ENCODE measurements at regions not wholly inside any gene's neighbourhood (a gene's known extent, or its start where the extent isn't known, plus 50 kb on each side); places are given as distances from the start of the nearest gene placed in this dataset.

DNA sequence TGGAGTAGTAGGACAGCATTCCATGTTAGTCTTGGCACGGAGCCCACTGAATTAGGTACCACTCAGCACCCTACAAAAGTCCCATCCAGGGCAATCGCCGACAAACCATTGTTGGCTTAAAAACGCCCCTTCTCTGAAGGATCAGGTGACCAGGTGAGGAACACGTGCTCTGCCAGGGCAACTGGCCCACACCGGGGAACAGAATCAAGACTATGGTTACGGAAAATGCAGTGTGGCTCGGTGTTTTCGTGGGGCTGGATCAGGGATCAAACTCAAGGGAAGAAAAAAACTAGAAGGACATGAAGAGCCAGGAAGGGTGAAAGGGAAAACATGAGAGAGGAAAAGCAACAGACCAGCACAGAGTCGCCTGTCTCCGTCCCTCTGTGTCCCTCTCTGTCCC, 177.8 kb upstream of the ARID1B start:
- TF ChIP-seq, protein P1, sequence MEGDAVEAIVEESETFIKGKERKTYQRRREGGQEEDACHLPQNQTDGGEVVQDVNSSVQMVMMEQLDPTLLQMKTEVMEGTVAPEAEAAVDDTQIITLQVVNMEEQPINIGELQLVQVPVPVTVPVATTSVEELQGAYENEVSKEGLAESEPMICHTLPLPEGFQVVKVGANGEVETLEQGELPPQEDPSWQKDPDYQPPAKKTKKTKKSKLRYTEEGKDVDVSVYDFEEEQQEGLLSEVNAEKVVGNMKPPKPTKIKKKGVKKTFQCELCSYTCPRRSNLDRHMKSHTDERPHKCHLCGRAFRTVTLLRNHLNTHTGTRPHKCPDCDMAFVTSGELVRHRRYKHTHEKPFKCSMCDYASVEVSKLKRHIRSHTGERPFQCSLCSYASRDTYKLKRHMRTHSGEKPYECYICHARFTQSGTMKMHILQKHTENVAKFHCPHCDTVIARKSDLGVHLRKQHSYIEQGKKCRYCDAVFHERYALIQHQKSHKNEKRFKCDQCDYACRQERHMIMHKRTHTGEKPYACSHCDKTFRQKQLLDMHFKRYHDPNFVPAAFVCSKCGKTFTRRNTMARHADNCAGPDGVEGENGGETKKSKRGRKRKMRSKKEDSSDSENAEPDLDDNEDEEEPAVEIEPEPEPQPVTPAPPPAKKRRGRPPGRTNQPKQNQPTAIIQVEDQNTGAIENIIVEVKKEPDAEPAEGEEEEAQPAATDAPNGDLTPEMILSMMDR (IDR thresholded peaks at IDR 0.05): no peak
- TF ChIP-seq POLR2A (IDR thresholded peaks at IDR 0.05) (no peak), POLR2AphosphoS5 (IDR thresholded peaks at IDR 0.05) (no peak), EP300 (IDR thresholded peaks at IDR 0.05) (no peak)

All from upper lobe of left lung (tissue), 4 donors.